ENCODE measurements at regions not wholly inside any gene's neighbourhood (a gene's known extent, or its start where the extent isn't known, plus 50 kb on each side); places are given as distances from the start of the nearest gene placed in this dataset.
A peak's percentile ranks its signal among the peaks of the same experiment; 100 is the strongest.

DNA sequence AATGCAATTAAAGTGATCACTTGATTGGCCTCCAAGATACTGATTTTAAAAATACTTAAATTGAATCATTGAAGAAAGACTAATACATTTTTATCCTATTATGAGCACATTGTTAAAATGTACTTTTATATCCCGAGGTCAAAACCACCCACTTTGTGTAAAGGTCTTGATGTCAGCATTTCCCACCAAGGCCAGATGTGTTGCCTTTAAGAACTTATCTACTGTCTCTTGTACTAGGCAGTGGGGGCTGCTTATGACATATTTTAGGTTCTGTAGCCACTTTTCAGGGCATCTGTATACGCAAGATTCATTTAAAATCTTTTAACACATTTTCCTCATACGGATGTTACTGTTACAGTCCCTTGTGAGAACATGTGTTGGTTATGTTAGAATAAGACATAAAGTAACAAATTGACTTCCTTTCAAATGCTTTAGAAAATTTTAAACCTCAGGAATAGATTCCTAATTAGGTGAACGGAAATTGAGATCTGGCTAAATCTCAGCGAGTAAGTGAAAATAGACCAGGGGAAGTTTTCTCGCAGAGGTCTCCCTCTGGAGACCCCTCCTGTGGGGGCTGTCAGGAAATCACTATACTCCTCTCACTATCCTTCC, 456.2 kb downstream of the ADAMTS20 start:
- no peak for DNase-seq (ENCODE audit: low spot score)

- no peak for DNase-seq (ENCODE audit: low spot score)
Measured at GRCh38 chr12:43094886-43095575, 457.0 kb downstream of the ADAMTS20 start.

DNA sequence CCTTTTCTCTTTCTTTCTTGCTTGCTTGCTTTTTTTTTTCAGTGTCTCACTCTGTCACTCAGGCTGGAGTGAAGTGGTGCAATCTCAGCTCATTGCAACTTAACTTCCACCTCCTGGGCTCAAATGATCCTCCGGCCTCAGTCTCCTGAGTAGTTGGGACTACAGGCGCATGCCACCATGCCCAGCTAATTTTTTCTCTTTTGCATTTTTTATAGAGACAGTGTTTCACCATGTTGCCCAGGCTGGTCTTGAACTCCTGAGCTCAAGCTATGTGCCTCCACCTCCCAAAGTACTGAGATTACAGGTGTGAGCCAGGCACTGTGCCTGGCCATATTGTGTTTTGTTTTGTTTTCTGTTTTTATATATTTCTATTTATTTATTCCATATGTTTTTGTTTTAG, 461.0 kb downstream of the ADAMTS20 start:
- no peak for DNase-seq (ENCODE audit: low spot score)

DNA sequence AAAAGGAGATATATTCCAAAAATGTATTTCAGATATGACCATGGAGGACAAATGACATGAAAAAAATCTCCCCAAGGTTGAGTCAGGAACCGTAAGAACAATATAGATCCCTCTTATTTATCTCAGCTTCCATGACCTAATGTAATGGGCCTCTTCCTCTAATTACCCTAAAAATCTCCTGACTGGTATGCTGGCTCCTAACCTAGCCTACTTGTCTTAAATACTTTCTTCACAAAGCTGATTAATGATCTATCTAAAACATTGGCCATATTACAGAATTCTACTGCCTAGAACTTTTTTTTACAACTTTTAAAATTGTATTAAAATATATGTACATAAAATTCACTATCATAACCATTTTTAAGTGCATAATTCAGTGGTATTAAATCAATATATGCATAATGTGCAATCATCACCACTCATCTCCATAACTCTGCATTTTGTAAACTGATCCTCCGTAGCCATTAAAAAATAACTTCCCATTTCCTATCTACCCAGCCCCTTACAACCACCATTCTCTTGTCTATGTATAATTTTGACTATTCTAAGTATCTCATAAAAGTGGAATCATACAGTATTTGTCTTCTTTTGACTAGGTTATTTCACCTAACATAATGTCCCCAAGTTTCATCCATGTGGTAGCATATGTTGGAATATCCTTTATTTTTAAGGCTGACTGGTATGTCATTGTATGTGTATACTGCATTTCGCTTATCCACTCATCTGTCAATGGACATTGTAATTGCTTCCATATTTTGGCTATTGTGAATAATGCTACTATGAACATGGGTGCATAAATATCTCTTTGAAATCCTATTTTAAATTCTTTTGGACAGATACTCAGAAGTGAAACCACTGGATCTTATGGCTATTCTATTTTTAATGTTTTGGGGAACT, 464.6 kb downstream of the ADAMTS20 start:
- no peak for DNase-seq (ENCODE audit: low spot score)

GRCh38 chr12:43079476-43079875, 472.5 kb downstream of the ADAMTS20 start:
- no peak for DNase-seq (ENCODE audit: low spot score)

GRCh38 chr12:43078976-43079375, 473.0 kb downstream of the ADAMTS20 start:
- no peak for DNase-seq (ENCODE audit: low spot score)

DNA sequence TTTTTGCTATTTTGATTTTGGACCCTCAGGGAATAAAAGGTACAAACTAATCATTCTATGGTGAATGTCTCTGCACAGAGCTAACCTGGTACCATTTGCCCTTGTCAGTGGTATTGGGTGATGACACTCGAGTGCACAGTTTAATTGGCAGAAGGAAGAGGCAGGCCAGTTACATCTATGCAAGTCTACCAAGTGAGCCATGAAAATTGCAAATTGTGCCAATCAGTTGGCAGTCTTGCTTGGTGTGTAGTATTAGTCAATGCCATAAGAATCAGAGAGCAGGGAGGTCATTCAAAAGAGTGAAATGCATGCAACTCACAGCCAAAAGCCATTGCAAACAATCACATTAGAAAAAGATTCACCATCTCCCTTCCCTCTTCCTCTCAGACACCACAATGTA, 479.6 kb downstream of the ADAMTS20 start:
- DNase-seq (ENCODE audit: low spot score) = no peak

- DNase-seq (ENCODE audit: low spot score) = peak; percentile 64
Measured at GRCh38 chr12:43069768-43070221, 480.2 kb upstream of the PRICKLE1 start.

GRCh38 chr12:43066471-43066870, 476.9 kb upstream of the PRICKLE1 start:
- DNase-seq (ENCODE audit: low spot score) = no peak

DNA sequence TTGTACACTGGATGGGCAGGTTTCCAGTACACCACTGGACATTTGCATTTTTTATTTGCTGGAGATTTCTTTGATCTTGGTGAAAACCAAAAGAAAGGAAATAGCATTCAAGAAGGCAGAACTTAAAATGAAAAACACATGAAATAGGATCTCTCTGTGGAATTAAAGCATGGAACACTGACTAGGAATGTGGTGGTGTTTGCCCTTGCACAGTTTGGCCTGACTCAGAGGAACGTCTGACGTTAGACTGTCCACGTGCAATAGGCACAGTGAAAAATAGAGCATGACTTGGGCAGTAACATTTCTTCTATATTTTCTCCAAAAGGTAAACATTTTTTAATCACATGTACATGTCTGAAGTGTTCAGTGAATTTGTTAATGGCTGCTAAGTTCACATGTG, 474.1 kb upstream of the PRICKLE1 start:
- DNase-seq (ENCODE audit: low spot score) = peak; percentile 70

DNA sequence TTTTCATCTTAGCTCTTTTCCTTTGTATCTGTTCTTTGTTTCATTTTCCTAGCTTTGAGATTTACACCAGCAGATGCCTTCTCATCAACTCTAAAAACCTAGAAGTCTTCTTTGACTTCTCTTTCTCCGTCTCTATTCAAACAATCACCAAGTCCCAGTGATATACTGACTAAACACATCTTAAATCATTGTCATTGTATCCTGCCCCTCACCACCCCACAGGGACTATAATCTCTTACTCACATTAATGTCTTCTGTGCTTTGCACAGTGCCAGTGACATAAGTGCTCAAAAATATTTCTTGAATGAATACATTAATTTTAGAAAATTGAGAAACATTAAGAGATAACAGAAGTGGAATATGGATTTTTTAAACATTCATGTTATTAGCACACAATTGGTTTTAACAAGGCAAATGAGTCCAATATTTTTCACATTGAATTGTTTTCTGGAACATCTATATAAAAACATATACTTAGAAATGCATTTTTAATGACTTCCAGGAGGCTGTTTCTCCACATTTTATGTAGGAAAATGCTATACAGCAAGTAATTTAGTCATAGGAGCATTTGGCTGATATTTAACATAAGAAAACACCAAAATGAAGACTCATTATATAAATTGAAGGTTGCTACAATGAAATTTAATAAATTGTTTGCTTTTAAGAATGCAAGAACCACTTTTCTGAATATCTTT, 472.8 kb upstream of the PRICKLE1 start:
- DNase-seq (ENCODE audit: low spot score) = no peak

- DNase-seq (ENCODE audit: low spot score) = no peak
Measured at GRCh38 chr12:43060742-43061141, 471.2 kb upstream of the PRICKLE1 start.

GRCh38 chr12:43058616-43059015, 469.1 kb upstream of the PRICKLE1 start:
- DNase-seq (ENCODE audit: low spot score) = no peak

DNA sequence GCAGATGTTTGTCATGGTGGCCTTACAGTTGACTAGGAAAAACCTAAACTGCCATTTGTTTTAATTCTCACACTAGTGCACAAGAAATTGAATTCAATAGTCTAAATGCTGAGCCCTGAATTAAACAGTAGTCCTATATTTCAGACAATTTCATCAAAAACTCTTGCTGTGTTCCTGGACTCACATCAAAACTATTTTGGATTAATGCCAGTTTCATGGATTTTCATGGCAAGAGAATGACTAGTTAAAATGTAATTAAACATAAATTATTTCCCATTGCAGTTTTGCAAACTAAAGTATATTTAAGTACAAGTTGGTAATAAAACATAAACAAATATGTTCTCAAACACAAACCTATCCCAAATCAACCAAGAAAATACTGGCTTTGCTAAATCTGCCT, 468.0 kb upstream of the PRICKLE1 start:
- no peak for DNase-seq (ENCODE audit: low spot score)

- DNase-seq (ENCODE audit: low spot score) = no peak
Measured at GRCh38 chr12:43054085-43054484, 464.5 kb upstream of the PRICKLE1 start.

GRCh38 chr12:43052441-43052840, 462.9 kb upstream of the PRICKLE1 start:
- DNase-seq (ENCODE audit: low spot score) = no peak

DNA sequence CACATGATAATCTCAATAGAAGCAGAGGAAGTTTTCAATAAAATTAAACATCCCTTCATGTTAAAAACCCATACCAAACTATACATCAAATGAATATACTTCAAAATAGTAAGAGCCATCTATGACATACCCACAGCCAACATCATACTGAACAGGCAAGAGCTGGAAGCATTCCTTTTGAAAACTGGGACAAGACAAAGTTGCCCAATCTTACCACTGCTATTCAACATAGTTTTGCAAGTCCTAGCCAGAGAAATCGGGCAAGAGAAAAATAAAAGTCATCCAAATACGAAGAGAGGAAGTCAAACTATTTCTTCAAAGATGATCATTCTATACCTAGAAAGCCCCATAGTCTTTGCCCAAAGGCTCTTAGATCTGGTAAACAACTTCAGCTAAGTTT, 454.7 kb upstream of the PRICKLE1 start:
- no peak for DNase-seq (ENCODE audit: low spot score)

DNA sequence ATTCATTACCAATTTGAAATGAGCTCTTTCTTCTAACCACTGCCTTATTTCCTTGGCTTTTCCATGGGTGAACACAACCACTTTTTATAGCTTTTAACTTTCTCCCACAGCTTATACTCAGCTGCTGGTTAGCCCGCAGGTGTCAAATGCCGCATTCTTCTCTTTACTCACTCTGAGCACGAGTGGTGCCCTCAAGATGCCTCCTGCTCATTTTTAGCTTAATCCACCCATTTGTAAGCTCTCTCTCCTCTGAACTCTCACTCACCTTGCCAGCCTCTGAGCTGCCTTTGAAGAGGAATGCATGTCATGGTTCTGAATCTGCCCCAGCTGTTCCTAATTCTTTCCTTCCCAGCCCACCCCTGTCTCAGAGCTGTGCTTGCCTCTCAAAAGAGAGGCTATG, 449.4 kb upstream of the PRICKLE1 start:
- DNase-seq (ENCODE audit: low spot score) = no peak

DNA sequence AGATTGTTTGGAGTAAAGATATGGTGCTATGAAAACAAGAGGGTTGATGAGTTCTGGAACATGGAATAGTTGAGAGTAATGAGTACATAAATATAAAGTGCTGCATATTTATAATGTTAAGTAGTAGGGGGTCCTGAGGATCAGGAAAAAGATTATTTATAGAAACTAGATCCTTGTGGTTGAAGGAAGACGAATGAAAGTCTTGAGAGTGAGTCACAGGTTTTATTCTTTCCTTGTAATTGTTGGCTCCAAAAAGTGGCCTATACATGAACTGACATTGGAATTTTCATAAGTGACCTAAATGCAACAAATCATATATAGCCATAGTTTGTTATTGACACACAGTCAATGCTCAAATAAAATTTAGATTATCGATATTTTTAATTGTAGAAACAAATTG, 440.4 kb upstream of the PRICKLE1 start:
- DNase-seq (ENCODE audit: low spot score) = no peak

GRCh38 chr12:43028826-43029225, 439.3 kb upstream of the PRICKLE1 start:
- DNase-seq (ENCODE audit: low spot score) = no peak

GRCh38 chr12:43022838-43023237, 433.3 kb upstream of the PRICKLE1 start:
- DNase-seq (ENCODE audit: low spot score) = no peak

DNA sequence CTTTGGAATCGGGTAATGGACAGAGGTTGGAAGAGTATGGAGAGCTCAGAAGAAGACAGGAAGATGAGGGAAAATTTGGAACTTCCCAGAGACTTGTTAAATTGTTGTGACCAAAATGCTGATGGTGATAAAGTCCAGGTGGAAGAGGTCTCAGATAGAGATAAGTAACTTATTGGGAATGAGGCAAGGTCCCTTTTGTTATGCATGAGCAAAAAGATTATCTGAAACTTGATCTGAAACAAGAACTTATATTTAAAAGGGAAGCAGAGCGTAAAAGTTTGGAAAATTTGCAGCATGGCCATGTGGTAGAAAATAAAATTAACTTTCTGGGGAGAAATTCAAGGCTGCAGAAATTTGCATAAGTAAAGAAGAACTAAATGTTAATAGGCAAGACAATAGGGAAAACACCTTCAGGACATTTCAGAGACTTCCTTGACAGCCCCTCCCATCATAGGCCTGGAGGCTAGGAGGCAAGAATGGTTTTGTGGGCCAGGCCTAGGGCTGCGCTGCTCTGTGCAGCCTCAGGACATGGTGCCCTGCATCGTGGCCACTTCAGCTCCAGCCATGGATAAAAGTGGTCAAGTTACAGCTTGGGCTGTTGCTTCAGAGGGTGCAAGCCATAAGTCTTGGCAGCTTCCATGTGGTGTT, 425.7 kb upstream of the PRICKLE1 start:
- DNase-seq (ENCODE audit: low spot score) = no peak
